Left lung (tissue), 4 donors: ENCODE measurements at regions not wholly inside any gene's neighbourhood (a gene's known extent, or its start where the extent isn't known, plus 50 kb on each side); places are given as distances from the start of the nearest gene placed in this dataset.

ENCODE experiments used
- ATAC-seq: fragments of 200-7000 bp; cut with Tn5 transposase; one replicate; pipeline ENCODE4 v1.9.1; 2020; ENCODE audit warnings: moderate library complexity
- DNase-seq, 4 donors: peaks; one replicate each; pipeline ENCODE4 v3.0.0-alpha.2; 2013 to 2020
- H3K27ac ChIP-seq, 2 donors: fragments of 200-600 bp; sonication (generic) in 1 of 2; one replicate each; pipeline versions ENCODE4 v1.5.0 to v1.8.0; 2020 to 2021
- H3K27me3 ChIP-seq, 2 donors: fragments of 200-600 bp; sonication (generic) in 1 of 2; one replicate each; pipeline versions ENCODE4 v1.5.0 to v1.8.0; 2020 to 2021
- H3K36me3 ChIP-seq, 2 donors: fragments of 200-600 bp; sonication (generic) in 1 of 2; one replicate each; pipeline versions ENCODE4 v1.5.0 to v1.8.0; 2020 to 2021
- H3K4me1 ChIP-seq, 2 donors: fragments of 200-600 bp; one replicate each; pipeline ENCODE4 v1.8.0; 2021
- H3K4me3 ChIP-seq, 2 donors: fragments of 200-600 bp; sonication (generic) in 1 of 2; one replicate each; pipeline versions ENCODE4 v1.5.0 to v1.8.0; 2020 to 2021; ENCODE audit warnings: mild to moderate bottlenecking in 1 of 2
- H3K9me3 ChIP-seq, 2 donors: fragments of 200-600 bp; sonication (generic) in 1 of 2; one replicate each; pipeline versions ENCODE4 v1.5.0 to v1.8.0; 2020 to 2021
- intact Hi-C, 2 donors: fragments of 100-400 bp; cut with DNase I; formaldehyde crosslinking; loops; one replicate each; pipeline versions ENCODE4 v1.11.2 to v1.14.2; 2022
- TF ChIP-seq, protein P1 (sequence below), 2 donors: fragments of 200-600 bp; sonication (generic) in 1 of 2; IDR thresholded peaks; one replicate each; pipeline versions ENCODE4 v1.5.0 to v1.8.0; 2021; ENCODE audit warnings: antibody characterized with exemption in 2 of 2
- donor health status: DM: no; HTN: yes; CAD: no.
- donor health status: DM: no; HTN: no; CAD: no.

DNA sequence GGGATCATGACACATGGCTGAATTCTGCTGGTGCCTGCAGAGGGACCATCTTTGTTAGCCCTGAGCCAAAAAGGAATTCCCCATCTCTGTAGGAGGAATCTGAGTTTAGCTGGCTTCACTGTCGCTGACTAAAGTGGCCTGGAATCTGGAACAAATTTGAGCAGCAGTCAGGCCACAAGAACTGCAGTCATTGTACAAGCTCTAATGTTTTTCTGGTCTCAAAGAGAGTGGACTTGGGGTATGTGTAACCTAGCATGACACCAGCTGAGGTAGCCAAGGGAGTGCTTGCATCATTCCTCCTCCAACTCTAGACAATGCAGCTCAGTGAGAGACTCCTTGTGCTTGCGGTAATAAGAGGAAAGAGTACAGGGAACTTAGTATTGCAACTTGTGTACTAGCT is 539.1 kb upstream of the LRRTM4 start:
- TF ChIP-seq, protein P1, sequence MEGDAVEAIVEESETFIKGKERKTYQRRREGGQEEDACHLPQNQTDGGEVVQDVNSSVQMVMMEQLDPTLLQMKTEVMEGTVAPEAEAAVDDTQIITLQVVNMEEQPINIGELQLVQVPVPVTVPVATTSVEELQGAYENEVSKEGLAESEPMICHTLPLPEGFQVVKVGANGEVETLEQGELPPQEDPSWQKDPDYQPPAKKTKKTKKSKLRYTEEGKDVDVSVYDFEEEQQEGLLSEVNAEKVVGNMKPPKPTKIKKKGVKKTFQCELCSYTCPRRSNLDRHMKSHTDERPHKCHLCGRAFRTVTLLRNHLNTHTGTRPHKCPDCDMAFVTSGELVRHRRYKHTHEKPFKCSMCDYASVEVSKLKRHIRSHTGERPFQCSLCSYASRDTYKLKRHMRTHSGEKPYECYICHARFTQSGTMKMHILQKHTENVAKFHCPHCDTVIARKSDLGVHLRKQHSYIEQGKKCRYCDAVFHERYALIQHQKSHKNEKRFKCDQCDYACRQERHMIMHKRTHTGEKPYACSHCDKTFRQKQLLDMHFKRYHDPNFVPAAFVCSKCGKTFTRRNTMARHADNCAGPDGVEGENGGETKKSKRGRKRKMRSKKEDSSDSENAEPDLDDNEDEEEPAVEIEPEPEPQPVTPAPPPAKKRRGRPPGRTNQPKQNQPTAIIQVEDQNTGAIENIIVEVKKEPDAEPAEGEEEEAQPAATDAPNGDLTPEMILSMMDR (IDR thresholded peaks at IDR 0.05), result no peak
- intact Hi-C loops, result no loop called here
- Histone ChIP-seq H3K27me3 (no peaks in the 10 kb centered on the region), H3K36me3 (no peaks in the 10 kb centered on the region), H3K4me1 (no peaks in the 10 kb centered on the region), H3K27ac (no peak overlapping the region), H3K4me3 (no peak overlapping the region), H3K9me3 (no peaks in the 10 kb centered on the region)
- no peak for DNase-seq
- ATAC-seq, result no peak

DNA sequence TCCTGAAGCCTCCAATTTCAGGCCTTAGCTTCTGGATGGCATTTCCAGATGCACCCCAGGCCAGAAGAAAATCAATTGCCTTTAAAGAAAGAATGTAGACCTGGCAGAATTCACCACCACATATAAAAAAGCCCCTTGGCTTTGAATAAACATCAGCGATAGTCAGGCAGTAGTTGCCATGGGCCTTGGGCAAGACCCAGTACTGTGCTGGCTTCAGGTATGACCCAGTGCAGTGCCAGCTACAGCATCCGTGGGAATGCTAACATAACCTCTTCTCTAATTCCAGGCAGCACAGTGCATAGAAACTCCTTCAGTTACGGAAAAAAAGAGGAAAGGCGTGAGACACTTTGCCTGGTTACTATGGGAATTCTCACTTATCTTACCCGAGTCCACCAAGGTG is 539.6 kb upstream of the LRRTM4 start:
- intact Hi-C loops, result no loop called here
- ATAC-seq, result no peak
- no peaks in the 10 kb centered on the region for H3K27me3 ChIP-seq
- H3K36me3 ChIP-seq, result no peaks in the 10 kb centered on the region
- no peaks in the 10 kb centered on the region for H3K9me3 ChIP-seq
- H3K4me3 ChIP-seq, result no peak overlapping the region
- DNase-seq, result no peak
- no peaks in the 10 kb centered on the region for H3K4me1 ChIP-seq
- H3K27ac ChIP-seq, result no peak overlapping the region
- TF ChIP-seq, protein P1 (IDR thresholded peaks at IDR 0.05), result no peak

DNA sequence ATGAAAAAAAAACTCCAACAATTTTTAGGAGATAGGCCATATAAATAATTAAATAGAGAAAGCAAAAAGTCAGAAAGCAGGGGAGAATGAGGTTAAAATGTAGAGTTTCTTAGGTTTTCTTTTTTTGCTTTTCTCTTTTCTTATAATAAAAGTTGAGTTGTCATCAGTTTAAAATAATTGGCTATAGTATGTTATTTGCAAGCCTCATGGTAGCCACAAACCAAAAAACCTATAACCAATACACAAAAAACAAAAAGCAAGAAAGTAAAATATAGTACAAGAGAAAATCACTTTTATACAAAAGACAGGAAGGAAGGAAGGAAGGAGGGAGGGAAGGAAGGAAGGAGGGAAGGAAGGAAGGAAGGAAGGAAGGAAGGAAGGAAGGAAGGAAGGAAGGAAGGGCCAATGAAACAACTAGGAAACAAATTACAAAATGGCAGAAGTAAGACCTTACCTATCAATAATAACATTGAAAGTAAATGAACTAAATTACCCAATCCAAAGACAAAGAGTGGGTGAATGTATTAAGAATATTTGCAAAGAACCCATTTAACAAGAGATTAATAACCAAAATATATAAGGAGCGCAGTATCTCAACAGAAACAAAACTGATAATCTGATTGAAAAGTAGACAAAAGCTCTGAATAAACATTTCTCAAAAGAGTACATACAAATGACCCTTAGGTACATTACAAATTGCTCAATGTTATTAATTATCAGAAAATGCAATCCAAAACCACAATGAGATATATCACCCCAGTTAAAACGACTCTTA is 541.3 kb upstream of the LRRTM4 start:
- Histone ChIP-seq H3K27ac (no peak overlapping the region), H3K9me3 (no peaks in the 10 kb centered on the region), H3K27me3 (no peaks in the 10 kb centered on the region), H3K4me3 (no peak overlapping the region), H3K4me1 (no peaks in the 10 kb centered on the region), H3K36me3 (no peaks in the 10 kb centered on the region)
- no peak for ATAC-seq
- intact Hi-C loops, result no loop called here
- TF ChIP-seq, protein P1 (IDR thresholded peaks at IDR 0.05), result no peak
- no peak for DNase-seq

DNA sequence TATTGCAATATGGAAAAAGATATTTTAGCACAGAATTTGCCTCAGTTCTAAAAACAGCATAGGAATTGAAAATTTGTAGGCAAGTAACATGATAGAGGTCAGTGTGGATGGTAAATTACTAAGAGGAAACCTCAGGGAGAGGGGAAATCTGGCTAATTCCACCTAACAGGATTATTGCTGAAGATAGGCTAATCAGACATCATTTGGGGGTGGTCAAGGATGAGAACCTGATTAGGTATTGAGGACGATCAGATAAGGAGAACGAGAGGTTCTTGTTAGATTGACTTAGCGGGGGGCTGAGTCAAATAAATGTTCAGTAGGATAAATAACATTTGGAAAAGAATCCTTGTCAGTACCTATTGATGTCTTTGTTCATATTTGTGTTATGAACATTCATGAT is 543.2 kb upstream of the LRRTM4 start:
- Histone ChIP-seq H3K27me3 (no peaks in the 10 kb centered on the region), H3K9me3 (no peaks in the 10 kb centered on the region), H3K36me3 (no peaks in the 10 kb centered on the region), H3K4me3 (no peak overlapping the region), H3K27ac (no peak overlapping the region), H3K4me1 (no peaks in the 10 kb centered on the region)
- TF ChIP-seq, protein P1 (IDR thresholded peaks at IDR 0.05), result no peak
- intact Hi-C loops, result no loop called here
- no peak for DNase-seq
- no peak for ATAC-seq

DNA sequence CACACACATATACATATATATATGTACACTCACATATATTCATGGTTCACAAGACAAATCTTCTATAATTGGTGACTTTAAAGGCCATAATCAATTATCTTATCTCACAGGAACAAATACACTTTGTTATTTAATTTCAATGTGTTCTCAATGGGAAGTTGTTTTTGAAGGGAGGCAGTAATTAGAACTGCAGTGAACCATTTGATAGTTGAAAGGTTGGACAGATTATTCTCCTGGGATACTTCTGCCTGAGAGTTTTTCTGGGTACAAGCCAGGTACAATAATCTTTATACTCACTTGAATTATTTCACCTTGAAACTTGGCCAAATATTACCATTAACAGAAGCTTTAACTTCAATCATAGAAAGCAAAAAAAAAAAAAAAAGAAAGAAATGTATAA is 546.6 kb upstream of the LRRTM4 start:
- Histone ChIP-seq H3K36me3 (no peaks in the 10 kb centered on the region), H3K9me3 (no peaks in the 10 kb centered on the region), H3K27ac (no peak overlapping the region), H3K4me1 (no peaks in the 10 kb centered on the region), H3K27me3 (no peaks in the 10 kb centered on the region), H3K4me3 (no peak overlapping the region)
- DNase-seq, result no peak
- TF ChIP-seq, protein P1 (IDR thresholded peaks at IDR 0.05), result no peak
- intact Hi-C loops, result no loop called here
- no peak for ATAC-seq
